ENCODE measurements at regions not wholly inside any gene's neighbourhood (a gene's known extent, or its start where the extent isn't known, plus 50 kb on each side); places are given as distances from the start of the nearest gene placed in this dataset.

GRCh38 chr2:3132966-3133365 lies 244.7 kb downstream of the EIPR1 start:
- TF ChIP-seq CTCF (IDR thresholded peaks at IDR 0.05 in 4 of 5, conservative IDR thresholded peaks at IDR 0.05 in 1 of 5) = no peak
- TF ChIP-seq POLR2A (IDR thresholded peaks at IDR 0.05) = no peak

Data from gastrocnemius medialis (tissue), 4 donors.